HL-60/S4 treated with phorbol 12-myristate 13-acetate at 8.2 ng/mL for 4 days and 3 days (cell line): ENCODE measurements at regions not wholly inside any gene's neighbourhood (a gene's known extent, or its start where the extent isn't known, plus 50 kb on each side); places are given as distances from the start of the nearest gene placed in this dataset.
"Not testable (repeated sequence)": the region's sequence is repeated elsewhere in the genome, so short reads cannot be mapped to it uniquely, and the experiment has no call there.

Source experiments
- in situ Hi-C: fragments of 300-500 bp; cut with MboI; formaldehyde crosslinking; loops from 2 replicates; pipeline ENCODE4 v1.15.0; 2022; ENCODE audit warnings: low sequenced_read_pairs

- in situ Hi-C loops = no loop called here
Measured at GRCh38 chr2:172253190-172254052, 150.7 kb upstream of the DLX2 start.

DNA sequence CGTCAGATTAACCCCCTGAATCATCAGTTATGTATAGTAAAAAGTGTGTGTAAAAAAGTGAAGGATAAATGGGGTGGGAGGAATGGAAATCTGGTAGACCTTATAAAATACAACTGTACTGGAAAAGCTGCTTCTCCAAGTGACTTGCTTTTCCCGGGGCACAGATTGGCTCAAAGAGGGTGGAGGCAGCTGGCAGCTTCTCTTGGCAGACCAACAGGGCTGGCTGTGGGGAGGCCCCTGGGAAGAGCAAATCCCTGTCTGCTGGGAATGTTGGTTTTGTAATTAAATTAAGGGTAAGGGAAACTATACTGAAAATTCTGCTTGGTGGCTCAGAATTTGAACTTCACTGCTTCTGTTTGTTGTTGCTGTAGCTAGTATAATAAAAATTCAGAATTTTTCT lies 154.2 kb upstream of the DLX2 start:
- in situ Hi-C loops = no loop called here

- in situ Hi-C loops = no loop called here
Measured at GRCh38 chr2:172259827-172260226, 157.1 kb upstream of the DLX2 start.

DNA sequence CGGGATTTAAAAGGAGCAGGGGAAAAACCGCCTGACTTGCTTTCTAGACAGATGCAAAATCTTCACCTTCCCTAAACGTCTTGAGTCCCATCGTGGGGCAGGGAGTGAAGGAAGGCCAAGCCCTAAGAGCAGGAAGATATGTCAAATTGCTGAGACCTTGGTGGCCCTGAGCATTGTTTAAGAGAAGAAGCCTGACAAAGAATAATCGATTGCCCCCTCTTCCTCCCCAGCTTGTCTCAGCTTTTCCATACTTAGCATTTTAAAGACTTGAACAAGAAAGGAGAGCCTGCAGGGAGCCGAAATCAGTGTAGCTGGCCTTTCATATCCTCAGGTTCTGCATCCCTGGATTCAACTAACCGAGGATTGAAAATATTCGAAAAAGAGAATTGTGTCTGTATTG lies 157.6 kb upstream of the DLX2 start:
- in situ Hi-C loops = no loop called here

DNA sequence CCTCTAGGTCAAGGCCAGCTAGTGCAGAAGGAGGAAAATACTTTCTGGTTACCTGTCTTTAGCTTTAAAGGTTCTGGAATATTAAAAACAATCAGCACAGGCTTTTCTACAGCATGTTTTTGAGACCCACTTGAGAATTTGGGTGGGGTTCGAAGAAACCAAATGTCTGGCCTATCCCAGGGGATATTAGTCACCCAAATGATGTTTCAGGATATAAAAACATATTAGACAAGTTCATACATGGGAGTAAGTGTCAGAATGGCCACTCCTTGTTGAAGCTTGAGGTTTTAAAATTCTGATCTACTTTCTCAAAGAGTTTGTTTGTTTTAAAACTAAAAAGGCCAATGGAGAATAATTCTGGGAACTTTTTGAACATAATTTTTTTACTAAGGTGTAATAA lies 158.6 kb upstream of the DLX2 start:
- in situ Hi-C loops = no loop called here

GRCh38 chr2:172262486-172262885 lies 159.8 kb upstream of the DLX2 start:
- in situ Hi-C loops = no loop called here

DNA sequence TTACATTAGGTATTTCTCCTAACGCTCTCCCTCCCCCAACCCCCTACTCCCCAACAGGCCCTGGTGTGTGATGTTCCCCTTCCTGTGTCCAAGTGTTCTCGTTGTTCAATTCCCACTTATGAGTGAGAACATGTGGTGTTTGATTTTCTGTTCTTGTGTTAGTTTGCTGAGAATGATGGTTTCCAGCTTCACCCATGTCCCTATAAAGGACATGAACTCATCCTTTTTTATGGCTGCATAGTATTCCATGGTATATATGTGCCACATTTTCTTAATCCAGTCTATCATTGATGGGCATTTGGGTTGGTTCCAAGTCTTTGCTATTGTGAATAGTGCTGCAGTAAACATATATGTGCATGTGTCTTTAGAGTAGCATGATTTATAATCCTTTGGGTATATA lies 162.1 kb upstream of the DLX2 start:
- in situ Hi-C loops = not testable (repeated sequence)

GRCh38 chr2:172269507-172270244 lies 157.7 kb upstream of the ITGA6 start:
- in situ Hi-C loops = not testable (repeated sequence)

GRCh38 chr2:172270278-172271079 lies 156.9 kb upstream of the ITGA6 start:
- in situ Hi-C loops = no loop called here

DNA sequence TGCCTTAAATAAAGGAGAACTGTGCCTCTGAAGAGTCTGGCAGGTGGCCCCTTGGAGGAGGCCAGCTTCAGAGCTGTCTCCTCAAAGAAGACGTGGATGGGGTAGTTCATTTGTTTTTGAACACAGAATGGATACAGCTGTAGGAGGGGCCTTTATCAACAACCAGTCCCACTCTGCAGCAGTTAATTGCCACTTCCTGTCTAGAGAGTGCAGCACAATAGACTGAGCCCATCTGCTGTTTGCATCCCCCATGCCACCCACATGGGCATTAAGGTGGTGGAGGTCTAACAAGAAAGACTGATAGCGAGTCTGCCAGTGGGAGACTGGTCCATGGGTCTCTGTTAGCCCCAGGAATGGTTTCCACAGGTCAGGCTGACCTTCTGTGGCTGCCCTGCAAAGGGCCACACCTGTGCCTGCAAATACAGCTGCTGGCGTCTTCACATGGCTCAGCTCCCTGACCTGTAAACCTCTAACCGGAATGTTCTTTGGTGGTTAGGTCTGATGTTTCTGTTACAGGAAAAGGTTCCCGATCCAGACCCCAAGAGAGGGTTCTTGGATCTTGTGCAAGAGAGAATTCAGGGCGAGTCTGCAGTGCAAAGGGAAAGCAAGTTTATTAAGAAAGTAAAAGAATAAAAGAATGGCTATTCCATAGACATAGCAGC lies 153.3 kb upstream of the ITGA6 start:
- in situ Hi-C loops = no loop called here

- in situ Hi-C loops = no loop called here
Measured at GRCh38 chr2:172275239-172275638, 152.1 kb upstream of the ITGA6 start.

GRCh38 chr2:172276961-172277360 lies 150.4 kb upstream of the ITGA6 start:
- in situ Hi-C loops = no loop called here

GRCh38 chr2:172278667-172279066 lies 148.7 kb upstream of the ITGA6 start:
- in situ Hi-C loops = no loop called here

DNA sequence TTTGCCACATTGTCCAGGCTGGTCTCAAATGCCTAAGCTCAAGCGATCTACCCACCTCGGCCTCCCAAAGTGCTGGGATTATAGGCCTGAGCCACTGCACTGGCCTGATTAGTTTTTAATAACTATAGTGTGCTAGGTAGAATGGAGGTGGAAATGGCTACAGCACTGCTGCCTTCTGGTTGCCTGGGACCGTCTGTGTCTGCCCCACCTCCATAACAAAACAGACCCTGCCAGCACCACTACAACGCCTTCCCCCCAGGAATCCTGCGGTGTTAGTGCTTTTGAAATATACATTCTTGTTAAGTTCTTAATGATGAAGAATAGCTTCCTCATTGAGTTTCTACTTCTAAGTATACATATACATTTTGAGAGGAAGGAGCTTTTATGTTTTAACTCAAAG lies 148.2 kb upstream of the ITGA6 start:
- in situ Hi-C loops = no loop called here

DNA sequence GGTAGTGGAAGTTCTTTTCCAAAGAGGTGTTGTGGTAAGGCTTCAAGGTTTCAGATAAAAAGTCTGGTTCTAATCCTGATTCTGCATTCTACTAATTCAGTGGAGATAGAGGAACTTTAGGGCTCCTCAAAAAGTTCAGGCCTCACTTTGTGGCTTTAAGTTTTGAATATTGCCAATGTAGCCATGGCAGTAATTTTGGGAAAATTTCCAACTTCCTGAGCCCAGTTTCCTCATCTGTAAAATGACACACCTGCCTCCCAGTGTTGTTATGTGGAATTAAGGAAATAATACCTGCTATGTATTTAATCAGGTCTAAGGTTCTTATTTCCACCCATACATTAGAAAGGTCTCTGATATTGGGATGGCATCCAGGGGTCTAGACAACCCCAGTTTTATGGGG lies 147.6 kb upstream of the ITGA6 start:
- in situ Hi-C loops = no loop called here

GRCh38 chr2:172280571-172281361 lies 146.6 kb upstream of the ITGA6 start:
- in situ Hi-C loops = no loop called here

- in situ Hi-C loops = no loop called here
Measured at GRCh38 chr2:172281648-172282570, 145.5 kb upstream of the ITGA6 start.

- in situ Hi-C loops = no loop called here
Measured at GRCh38 chr2:172282944-172283343, 144.4 kb upstream of the ITGA6 start.

GRCh38 chr2:172283476-172283875 lies 143.9 kb upstream of the ITGA6 start:
- in situ Hi-C loops = no loop called here
